SK-N-SH treated with all-trans-retinoic acid at 6 μM for 48 hours (cell line): ENCODE measurements at regions not wholly inside any gene's neighbourhood (a gene's known extent, or its start where the extent isn't known, plus 50 kb on each side); places are given as distances from the start of the nearest gene placed in this dataset.

Experiments
- ATAC-seq: fragments of 200-7000 bp; cut with Tn5 transposase; 3 replicates; pipeline ENCODE4 v1.9.1; 2020; ENCODE audit warnings: mild to moderate bottlenecking, moderate library complexity
- ARNTL ChIP-seq: fragments of 450-650 bp; formaldehyde crosslinking; IDR thresholded peaks from 2 replicates; pipeline ENCODE4 v1.5.0; 2020; ENCODE audit warnings: low read depth, mild to moderate bottlenecking, moderate library complexity, borderline replicate concordance
- BACH2 ChIP-seq: fragments of 250-450 bp; sonication (Bioruptor Pico); IDR thresholded peaks from 2 replicates; pipeline ENCODE4 v1.9.0; 2021; ENCODE audit warnings: mild to moderate bottlenecking, borderline replicate concordance
- ESRRG ChIP-seq: fragments of 250-450 bp; sonication (Bioruptor Pico); IDR thresholded peaks from 2 replicates; pipeline ENCODE4 v1.6.1; 2021; ENCODE audit warnings: mild to moderate bottlenecking
- GLIS3 ChIP-seq: fragments of 250-450 bp; sonication (Bioruptor Pico); IDR thresholded peaks from 2 replicates; pipeline ENCODE4 v1.5.0; 2020; ENCODE audit warnings: mild to moderate bottlenecking, moderate library complexity
- ISL1 ChIP-seq: fragments of 250-450 bp; sonication (Bioruptor Pico); IDR thresholded peaks from 2 replicates; pipeline ENCODE4 v2.1.2; 2022; ENCODE audit warnings: mild to moderate bottlenecking, moderate library complexity
- OSR1 ChIP-seq: fragments of 250-450 bp; sonication (Bioruptor Pico); IDR thresholded peaks from 2 replicates; pipeline ENCODE4 v1.8.0; 2022; ENCODE audit warnings: moderate library complexity, mild to moderate bottlenecking, inconsistent platforms
- PPARA ChIP-seq: fragments of 250-450 bp; sonication (Bioruptor Pico); IDR thresholded peaks from 2 replicates; pipeline ENCODE4 v1.5.0; 2020; ENCODE audit warnings: mild to moderate bottlenecking, borderline replicate concordance
- RARB ChIP-seq: fragments of 250-450 bp; sonication (Bioruptor Pico); IDR thresholded peaks from 2 replicates; pipeline ENCODE4 v1.8.0; 2021; ENCODE audit warnings: mild to moderate bottlenecking, moderate library complexity
- SNAI2 ChIP-seq: fragments of 250-450 bp; sonication (Bioruptor Pico); IDR thresholded peaks from 2 replicates; pipeline ENCODE4 v1.5.0; 2020; ENCODE audit warnings: mild to moderate bottlenecking, moderate library complexity
- TCF4 ChIP-seq: fragments of 250-450 bp; sonication (Bioruptor Pico); IDR thresholded peaks from 2 replicates; pipeline ENCODE4 v1.8.0; 2021; ENCODE audit warnings: mild to moderate bottlenecking, moderate library complexity, borderline replicate concordance
- TOX ChIP-seq: fragments of 250-450 bp; sonication (Bioruptor Pico); IDR thresholded peaks from 2 replicates; pipeline ENCODE4 v1.8.0; 2021; ENCODE audit warnings: mild to moderate bottlenecking, moderate library complexity, borderline replicate concordance
- ZC3H10 ChIP-seq: fragments of 250-450 bp; sonication (Bioruptor Pico); IDR thresholded peaks from 2 replicates; pipeline ENCODE4 v1.5.1; 2021; ENCODE audit warnings: mild to moderate bottlenecking, moderate library complexity
- ZFP3 ChIP-seq: fragments of 250-450 bp; sonication (Bioruptor Pico); IDR thresholded peaks from 2 replicates; pipeline ENCODE4 v1.5.0; 2020; ENCODE audit warnings: mild to moderate bottlenecking, moderate library complexity
- ZFP30 ChIP-seq: fragments of 450-650 bp; formaldehyde crosslinking; IDR thresholded peaks from 2 replicates; pipeline ENCODE4 v1.5.0; 2022; ENCODE audit warnings: mild to moderate bottlenecking, moderate library complexity
- ZNF70 ChIP-seq: fragments of 450-650 bp; formaldehyde crosslinking; IDR thresholded peaks from 2 replicates; pipeline ENCODE4 v1.5.0; 2020; ENCODE audit warnings: mild to moderate bottlenecking, moderate library complexity
- ZNF8 ChIP-seq: fragments of 450-650 bp; formaldehyde crosslinking; IDR thresholded peaks from 2 replicates; pipeline ENCODE4 v1.5.0; 2020; ENCODE audit warnings: mild to moderate bottlenecking, moderate library complexity
- TF ChIP-seq, protein P1 (sequence below): fragments of 250-450 bp; sonication (Bioruptor Pico); IDR thresholded peaks from 2 replicates; pipeline ENCODE4 v1.8.0; 2021; ENCODE audit warnings: low read depth, mild to moderate bottlenecking, moderate library complexity, borderline replicate concordance
- TF ChIP-seq, protein P2 (sequence below): fragments of 250-450 bp; sonication (Bioruptor Pico); IDR thresholded peaks from 2 replicates; pipeline ENCODE4 v1.8.0; 2020; ENCODE audit warnings: mild to moderate bottlenecking, moderate library complexity, borderline replicate concordance
- TF ChIP-seq, protein P3 (sequence below): fragments of 250-450 bp; sonication (Bioruptor Pico); IDR thresholded peaks from 2 replicates; pipeline ENCODE4 v1.5.0; 2020; ENCODE audit warnings: mild to moderate bottlenecking, moderate library complexity
- TF ChIP-seq, protein P4 (sequence below): fragments of 250-450 bp; sonication (Bioruptor Pico); IDR thresholded peaks from 2 replicates; pipeline ENCODE4 v1.5.1; 2020; ENCODE audit warnings: low read depth, mild to moderate bottlenecking, moderate library complexity
- TF ChIP-seq, protein P5 (sequence below): fragments of 250-450 bp; sonication (Bioruptor Pico); IDR thresholded peaks from 2 replicates; pipeline ENCODE4 v1.5.1; 2021; ENCODE audit warnings: mild to moderate bottlenecking, moderate library complexity

DNA sequence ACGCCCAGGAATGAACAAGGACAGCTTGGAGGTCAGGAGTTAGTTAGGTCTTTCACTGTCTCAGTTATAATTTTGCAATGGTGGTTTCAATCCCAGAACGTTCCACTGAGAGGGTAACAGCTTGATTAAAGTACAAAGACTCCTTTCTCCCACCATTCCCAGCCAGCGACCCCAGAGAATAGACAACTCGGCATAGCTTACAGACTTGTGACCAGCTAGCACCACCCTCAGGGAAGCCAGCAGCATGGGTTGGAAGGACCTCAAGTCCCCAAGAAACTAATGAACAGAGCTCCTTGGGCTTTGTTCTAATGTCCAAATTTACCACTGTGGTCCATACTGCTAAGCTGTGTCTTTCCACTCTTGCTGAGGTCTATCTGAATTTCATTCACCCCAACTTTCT, 72.0 kb upstream of the MED14 start:
- no peak for ATAC-seq
- TF ChIP-seq ESRRG (CRISPR knock-in tag) (no peak), ZNF8 (CRISPR knock-in tag) (no peak), ZFP3 (CRISPR knock-in tag) (no peak), GLIS3 (no peak), TCF4 (CRISPR knock-in tag) (no peak), SNAI2 (CRISPR knock-in tag) (no peak), ZNF70 (CRISPR knock-in tag) (no peak), OSR1 (CRISPR knock-in tag) (no peak), ZFP30 (CRISPR knock-in tag) (no peak), BACH2 (CRISPR knock-in tag) (no peak), ISL1 (CRISPR knock-in tag) (no peak), TOX (CRISPR knock-in tag) (no peak), ARNTL (CRISPR knock-in tag) (no peak), RARB (CRISPR knock-in tag) (no peak), ZC3H10 (no peak)
- TF ChIP-seq, protein P1, sequence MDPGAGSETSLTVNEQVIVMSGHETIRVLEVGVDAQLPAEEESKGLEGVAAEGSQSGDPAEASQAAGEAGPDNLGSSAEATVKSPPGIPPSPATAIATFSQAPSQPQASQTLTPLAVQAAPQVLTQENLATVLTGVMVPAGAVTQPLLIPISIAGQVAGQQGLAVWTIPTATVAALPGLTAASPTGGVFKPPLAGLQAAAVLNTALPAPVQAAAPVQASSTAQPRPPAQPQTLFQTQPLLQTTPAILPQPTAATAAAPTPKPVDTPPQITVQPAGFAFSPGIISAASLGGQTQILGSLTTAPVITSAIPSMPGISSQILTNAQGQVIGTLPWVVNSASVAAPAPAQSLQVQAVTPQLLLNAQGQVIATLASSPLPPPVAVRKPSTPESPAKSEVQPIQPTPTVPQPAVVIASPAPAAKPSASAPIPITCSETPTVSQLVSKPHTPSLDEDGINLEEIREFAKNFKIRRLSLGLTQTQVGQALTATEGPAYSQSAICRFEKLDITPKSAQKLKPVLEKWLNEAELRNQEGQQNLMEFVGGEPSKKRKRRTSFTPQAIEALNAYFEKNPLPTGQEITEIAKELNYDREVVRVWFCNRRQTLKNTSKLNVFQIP (CRISPR knock-in tag): no peak
- TF ChIP-seq, protein P2, sequence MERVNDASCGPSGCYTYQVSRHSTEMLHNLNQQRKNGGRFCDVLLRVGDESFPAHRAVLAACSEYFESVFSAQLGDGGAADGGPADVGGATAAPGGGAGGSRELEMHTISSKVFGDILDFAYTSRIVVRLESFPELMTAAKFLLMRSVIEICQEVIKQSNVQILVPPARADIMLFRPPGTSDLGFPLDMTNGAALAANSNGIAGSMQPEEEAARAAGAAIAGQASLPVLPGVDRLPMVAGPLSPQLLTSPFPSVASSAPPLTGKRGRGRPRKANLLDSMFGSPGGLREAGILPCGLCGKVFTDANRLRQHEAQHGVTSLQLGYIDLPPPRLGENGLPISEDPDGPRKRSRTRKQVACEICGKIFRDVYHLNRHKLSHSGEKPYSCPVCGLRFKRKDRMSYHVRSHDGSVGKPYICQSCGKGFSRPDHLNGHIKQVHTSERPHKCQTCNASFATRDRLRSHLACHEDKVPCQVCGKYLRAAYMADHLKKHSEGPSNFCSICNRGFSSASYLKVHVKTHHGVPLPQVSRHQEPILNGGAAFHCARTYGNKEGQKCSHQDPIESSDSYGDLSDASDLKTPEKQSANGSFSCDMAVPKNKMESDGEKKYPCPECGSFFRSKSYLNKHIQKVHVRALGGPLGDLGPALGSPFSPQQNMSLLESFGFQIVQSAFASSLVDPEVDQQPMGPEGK (CRISPR knock-in tag): no peak
- TF ChIP-seq, protein P3, sequence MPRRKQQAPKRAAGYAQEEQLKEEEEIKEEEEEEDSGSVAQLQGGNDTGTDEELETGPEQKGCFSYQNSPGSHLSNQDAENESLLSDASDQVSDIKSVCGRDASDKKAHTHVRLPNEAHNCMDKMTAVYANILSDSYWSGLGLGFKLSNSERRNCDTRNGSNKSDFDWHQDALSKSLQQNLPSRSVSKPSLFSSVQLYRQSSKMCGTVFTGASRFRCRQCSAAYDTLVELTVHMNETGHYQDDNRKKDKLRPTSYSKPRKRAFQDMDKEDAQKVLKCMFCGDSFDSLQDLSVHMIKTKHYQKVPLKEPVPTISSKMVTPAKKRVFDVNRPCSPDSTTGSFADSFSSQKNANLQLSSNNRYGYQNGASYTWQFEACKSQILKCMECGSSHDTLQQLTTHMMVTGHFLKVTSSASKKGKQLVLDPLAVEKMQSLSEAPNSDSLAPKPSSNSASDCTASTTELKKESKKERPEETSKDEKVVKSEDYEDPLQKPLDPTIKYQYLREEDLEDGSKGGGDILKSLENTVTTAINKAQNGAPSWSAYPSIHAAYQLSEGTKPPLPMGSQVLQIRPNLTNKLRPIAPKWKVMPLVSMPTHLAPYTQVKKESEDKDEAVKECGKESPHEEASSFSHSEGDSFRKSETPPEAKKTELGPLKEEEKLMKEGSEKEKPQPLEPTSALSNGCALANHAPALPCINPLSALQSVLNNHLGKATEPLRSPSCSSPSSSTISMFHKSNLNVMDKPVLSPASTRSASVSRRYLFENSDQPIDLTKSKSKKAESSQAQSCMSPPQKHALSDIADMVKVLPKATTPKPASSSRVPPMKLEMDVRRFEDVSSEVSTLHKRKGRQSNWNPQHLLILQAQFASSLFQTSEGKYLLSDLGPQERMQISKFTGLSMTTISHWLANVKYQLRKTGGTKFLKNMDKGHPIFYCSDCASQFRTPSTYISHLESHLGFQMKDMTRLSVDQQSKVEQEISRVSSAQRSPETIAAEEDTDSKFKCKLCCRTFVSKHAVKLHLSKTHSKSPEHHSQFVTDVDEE (CRISPR knock-in tag): no peak
- TF ChIP-seq, protein P4, sequence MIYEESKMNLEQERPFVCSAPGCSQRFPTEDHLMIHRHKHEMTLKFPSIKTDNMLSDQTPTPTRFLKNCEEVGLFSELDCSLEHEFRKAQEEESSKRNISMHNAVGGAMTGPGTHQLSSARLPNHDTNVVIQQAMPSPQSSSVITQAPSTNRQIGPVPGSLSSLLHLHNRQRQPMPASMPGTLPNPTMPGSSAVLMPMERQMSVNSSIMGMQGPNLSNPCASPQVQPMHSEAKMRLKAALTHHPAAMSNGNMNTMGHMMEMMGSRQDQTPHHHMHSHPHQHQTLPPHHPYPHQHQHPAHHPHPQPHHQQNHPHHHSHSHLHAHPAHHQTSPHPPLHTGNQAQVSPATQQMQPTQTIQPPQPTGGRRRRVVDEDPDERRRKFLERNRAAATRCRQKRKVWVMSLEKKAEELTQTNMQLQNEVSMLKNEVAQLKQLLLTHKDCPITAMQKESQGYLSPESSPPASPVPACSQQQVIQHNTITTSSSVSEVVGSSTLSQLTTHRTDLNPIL (CRISPR knock-in tag): no peak
- TF ChIP-seq, protein P5, sequence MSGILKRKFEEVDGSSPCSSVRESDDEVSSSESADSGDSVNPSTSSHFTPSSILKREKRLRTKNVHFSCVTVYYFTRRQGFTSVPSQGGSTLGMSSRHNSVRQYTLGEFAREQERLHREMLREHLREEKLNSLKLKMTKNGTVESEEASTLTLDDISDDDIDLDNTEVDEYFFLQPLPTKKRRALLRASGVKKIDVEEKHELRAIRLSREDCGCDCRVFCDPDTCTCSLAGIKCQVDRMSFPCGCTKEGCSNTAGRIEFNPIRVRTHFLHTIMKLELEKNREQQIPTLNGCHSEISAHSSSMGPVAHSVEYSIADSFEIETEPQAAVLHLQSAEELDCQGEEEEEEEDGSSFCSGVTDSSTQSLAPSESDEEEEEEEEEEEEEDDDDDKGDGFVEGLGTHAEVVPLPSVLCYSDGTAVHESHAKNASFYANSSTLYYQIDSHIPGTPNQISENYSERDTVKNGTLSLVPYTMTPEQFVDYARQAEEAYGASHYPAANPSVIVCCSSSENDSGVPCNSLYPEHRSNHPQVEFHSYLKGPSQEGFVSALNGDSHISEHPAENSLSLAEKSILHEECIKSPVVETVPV (CRISPR knock-in tag): no peak

DNA sequence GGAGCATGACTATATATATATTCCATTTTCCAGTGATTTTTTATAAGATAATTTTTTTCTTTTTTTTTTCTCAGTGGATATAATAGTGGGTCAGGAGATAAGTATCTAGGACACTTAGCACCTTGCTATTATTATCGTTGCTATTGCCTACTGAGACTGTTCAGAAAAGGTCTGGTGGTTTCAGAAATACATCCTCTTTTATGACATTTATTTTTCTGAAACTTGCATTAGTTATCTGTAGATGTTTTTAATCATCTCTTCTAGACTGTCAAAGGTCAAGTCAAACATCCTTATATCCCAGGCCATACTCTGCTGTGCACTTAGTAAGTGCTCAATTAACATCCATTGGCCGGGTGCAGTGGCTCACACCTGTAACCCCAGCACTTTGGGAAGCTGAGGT, 72.9 kb upstream of the MED14 start:
- ATAC-seq: no peak

More for the DNA sequence above, 72.9 kb upstream of the MED14 start:
- TF ChIP-seq SNAI2 (CRISPR knock-in tag) (no peak), BACH2 (CRISPR knock-in tag) (no peak), ISL1 (CRISPR knock-in tag) (no peak), TOX (CRISPR knock-in tag) (no peak), OSR1 (CRISPR knock-in tag) (no peak), RARB (CRISPR knock-in tag) (no peak), ZNF8 (CRISPR knock-in tag) (no peak), PPARA (CRISPR knock-in tag) (no peak)
- TF ChIP-seq, protein P2 (CRISPR knock-in tag): no peak
- TF ChIP-seq, protein P5 (CRISPR knock-in tag): no peak
- TF ChIP-seq, protein P1 (CRISPR knock-in tag): no peak
- TF ChIP-seq, protein P3 (CRISPR knock-in tag): no peak
